DMS114 treated with DMSO at 0.1 percent for 48 hours (cell line): ENCODE measurements at regions not wholly inside any gene's neighbourhood (a gene's known extent, or its start where the extent isn't known, plus 50 kb on each side); places are given as distances from the start of the nearest gene placed in this dataset.

ENCODE experiments used
- DNase-seq: peaks from one replicate; lab custom pipeline; 2025; ENCODE audit not compliant: unreplicated experiment; lab: John Stamatoyannopoulos, UW

- no peak for DNase-seq
These were observed 56.4 kb upstream of the HAAO start for GRCh38 chr2:42848726-42849290.

GRCh38 chr2:42848265-42848664 is 55.9 kb upstream of the HAAO start:
- no peak for DNase-seq

GRCh38 chr2:42847596-42848151 is 55.3 kb upstream of the HAAO start:
- no peak for DNase-seq

- no peak for DNase-seq
These were observed 54.7 kb upstream of the HAAO start for GRCh38 chr2:42846932-42847595.

GRCh38 chr2:42846026-42846425 is 53.6 kb upstream of the HAAO start:
- no peak for DNase-seq

GRCh38 chr2:42844901-42845821 is 52.8 kb upstream of the HAAO start:
- DNase-seq: no peak

- DNase-seq: no peak
These were observed 52.0 kb upstream of the HAAO start for GRCh38 chr2:42844366-42844765.

GRCh38 chr2:42843611-42844010 is 51.2 kb upstream of the HAAO start:
- no peak for DNase-seq

GRCh38 chr2:42843131-42843530 is 50.7 kb upstream of the HAAO start:
- DNase-seq: no peak

- no peak for DNase-seq
These were observed 50.1 kb upstream of the HAAO start for GRCh38 chr2:42842466-42842865.
